SKM-1 treated with dmso at 0.1 percent for 144 hours (cell line): ENCODE measurements at regions not wholly inside any gene's neighbourhood (a gene's known extent, or its start where the extent isn't known, plus 50 kb on each side); places are given as distances from the start of the nearest gene placed in this dataset.

Experiments
- DNase-seq: peaks from one replicate; lab custom pipeline; 2025; ENCODE audit not compliant: unreplicated experiment; lab: John Stamatoyannopoulos, UW

DNA sequence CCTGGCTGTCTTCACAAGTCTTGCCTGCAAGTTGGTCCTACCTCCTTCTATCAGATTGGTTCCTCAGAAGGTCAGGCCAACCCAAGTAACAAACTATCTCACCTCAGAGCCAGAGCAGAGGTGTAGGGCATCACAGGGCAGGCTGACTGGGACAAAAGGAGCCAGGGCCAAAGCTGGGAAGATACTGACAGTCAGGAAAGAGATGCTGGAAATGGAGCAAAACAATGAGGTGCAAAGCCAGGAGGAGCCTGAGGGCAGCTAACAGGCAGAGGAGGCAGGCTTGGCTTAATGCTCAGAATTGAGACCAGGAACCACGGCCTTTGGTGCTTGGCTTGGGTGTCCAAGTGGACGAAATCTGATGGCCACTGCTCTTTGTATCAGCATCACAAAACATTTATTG, 68.4 kb upstream of the PNMA1 start:
- no peak for DNase-seq

GRCh38 chr14:73780896-73781295, 66.7 kb upstream of the PNMA1 start:
- DNase-seq, result no peak

DNA sequence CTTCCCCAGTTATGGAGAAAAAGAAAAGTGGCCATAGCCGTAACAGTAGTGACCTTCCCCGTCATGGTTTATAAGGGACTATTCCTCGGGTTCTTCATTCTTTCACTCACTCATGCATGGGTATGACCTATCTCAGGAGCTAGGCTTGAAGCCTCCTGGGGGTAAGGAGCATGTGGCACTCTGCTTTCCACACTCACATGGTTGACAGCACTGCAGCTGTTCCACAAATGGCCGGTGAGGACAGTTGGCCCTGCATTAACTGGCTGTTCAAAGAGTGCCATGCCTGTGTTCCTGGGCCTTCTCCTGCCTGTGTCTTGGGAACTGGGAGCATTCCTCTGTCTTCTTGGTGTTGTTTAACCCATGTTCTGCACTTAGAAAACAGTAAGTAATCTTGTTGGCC, 66.2 kb upstream of the PNMA1 start:
- DNase-seq, result no peak

- DNase-seq, result no peak
Measured at GRCh38 chr14:73778736-73779135, 64.6 kb upstream of the PNMA1 start.

- DNase-seq, result no peak
Measured at GRCh38 chr14:73777420-73777819, 63.2 kb upstream of the PNMA1 start.

- no peak for DNase-seq
Measured at GRCh38 chr14:73776194-73776537, 62.0 kb upstream of the PNMA1 start.

DNA sequence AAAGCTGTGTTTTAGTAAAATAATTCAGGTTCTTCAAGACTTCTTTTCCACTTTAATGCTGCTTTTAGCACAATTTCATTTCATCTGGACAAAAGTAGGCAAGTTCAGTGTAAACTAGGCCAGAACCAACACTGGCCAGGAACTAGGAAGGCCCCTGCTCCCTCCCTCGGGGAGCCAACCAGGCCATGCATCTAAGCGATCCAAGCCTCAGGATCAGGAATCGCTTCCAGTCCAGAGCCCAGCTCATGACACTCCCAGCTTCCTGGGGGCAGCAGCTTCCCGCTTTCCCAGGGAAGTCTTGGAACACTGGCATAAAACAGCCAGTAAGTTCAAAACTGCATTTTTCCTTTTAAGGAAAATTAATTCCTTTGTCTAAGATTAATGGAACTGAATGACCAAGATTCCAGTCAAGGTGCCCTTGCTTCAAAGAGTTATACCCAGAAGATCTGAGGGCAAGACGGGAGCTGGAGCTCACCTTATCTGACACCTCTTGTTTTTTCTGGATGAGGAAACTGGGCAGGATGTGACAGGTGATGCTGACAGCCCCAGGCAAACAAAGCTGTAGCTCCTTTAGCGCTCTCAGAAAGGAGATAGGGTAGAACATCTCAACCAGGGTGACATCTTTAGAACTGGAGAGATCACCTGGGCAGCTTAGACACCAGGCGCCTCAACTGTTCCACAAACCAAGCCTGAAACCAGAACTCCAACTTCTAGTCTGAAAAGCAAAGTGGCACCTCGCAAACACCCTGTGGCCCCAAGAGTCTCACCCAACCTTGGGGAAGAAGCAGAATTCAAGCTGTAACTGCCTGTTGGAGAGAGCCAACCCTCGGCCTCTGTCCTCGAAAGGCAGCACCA, 61.4 kb upstream of the PNMA1 start:
- DNase-seq, result no peak

- DNase-seq, result no peak
Measured at GRCh38 chr14:73774671-73775070, 60.5 kb upstream of the PNMA1 start.

DNA sequence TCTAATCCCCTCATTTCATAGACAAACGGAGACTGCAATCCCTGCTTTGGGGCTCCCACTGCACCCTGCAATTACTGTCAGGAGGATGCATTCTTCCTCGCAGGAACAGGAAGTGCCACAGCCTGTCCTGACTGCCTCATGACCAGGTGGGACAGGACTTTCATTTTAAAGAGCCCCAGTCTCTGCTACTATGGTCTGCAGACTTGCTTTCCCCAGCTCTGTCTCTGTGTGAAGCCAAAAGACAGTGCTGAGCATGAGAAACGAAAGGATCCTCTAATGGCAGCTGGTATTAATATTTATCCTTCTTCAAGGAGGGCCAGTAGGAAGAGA, 60.0 kb upstream of the PNMA1 start:
- DNase-seq, result no peak

DNA sequence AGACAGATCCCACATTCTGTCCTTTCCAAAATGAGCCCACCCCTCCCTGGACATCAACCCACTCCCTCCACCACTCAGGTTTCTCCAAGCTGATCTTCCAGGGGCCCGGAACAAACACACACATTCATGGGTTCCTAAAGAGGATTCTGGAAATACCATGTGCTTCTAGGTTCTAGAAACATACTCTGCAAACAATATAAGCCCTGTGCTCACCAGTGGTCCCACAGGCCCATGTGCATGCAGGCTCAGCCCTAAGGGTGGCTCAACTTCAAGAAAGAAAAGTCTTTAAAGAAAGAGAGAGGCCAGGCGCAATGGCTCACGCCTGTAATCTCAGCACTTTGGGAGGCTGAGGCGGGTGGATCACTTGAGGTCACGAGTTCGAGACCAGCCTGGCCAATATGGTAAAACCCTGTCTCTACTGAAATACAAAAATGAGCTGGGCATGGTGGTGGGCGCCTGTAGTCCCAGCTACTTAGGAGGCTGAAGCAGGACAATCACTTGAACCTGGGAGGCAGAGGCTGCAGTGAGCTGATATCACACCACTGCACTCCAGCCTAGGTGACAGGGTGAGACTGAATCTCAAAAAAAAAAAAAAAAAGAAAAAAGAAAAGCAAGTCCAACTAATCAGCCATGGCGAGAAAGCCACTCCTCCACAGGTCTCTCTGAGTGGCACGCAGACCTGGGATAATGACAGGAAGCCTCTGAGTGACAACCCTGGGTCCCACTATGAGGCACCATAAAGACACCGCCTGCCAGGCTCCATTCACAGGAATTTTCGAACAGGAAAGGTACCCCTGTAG, 59.5 kb upstream of the PNMA1 start:
- no peak for DNase-seq

GRCh38 chr14:73771848-73772638, 57.9 kb upstream of the PNMA1 start:
- no peak for DNase-seq

DNA sequence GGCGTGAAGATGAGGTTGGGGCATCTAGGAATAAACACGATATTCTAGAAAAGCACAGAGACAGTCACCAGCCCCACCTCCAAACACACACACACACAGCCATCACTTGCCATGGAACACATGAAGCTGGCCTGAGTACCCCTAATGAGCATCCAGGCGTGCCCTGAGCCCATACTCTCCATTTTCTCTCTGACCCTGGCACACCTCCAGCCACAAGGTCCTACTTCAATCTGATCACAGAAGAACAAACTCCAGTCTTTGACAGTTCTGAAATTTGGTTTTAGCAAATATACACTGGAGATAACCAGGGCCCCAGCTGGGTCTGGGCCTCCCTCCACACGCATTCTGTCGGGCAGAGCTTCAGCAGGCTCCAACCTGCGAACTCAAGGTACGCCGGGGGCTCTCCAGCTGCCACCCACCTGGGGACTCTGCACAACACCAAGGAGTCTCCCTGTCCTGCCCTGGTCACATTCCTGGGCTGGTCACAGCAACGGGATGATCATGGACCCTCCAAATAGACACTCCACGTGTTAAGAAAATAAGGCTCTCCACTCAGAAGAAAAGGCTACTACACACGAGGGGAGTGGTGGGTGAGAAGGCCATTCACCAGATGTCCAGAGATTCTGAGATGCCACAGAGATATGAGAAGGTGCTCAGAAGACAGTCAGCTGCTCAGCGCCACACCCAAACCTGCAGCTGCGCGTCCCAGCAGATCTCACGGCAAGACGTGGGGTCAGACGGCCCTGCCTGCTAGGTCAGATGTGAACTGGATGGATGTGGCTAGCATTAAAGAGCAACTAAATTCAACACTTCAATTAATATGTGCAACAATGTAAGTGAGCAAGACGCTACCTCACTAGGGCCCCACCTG, 57.0 kb upstream of the PNMA1 start:
- no peak for DNase-seq

GRCh38 chr14:73768107-73768506, 53.9 kb upstream of the PNMA1 start:
- DNase-seq, result no peak

DNA sequence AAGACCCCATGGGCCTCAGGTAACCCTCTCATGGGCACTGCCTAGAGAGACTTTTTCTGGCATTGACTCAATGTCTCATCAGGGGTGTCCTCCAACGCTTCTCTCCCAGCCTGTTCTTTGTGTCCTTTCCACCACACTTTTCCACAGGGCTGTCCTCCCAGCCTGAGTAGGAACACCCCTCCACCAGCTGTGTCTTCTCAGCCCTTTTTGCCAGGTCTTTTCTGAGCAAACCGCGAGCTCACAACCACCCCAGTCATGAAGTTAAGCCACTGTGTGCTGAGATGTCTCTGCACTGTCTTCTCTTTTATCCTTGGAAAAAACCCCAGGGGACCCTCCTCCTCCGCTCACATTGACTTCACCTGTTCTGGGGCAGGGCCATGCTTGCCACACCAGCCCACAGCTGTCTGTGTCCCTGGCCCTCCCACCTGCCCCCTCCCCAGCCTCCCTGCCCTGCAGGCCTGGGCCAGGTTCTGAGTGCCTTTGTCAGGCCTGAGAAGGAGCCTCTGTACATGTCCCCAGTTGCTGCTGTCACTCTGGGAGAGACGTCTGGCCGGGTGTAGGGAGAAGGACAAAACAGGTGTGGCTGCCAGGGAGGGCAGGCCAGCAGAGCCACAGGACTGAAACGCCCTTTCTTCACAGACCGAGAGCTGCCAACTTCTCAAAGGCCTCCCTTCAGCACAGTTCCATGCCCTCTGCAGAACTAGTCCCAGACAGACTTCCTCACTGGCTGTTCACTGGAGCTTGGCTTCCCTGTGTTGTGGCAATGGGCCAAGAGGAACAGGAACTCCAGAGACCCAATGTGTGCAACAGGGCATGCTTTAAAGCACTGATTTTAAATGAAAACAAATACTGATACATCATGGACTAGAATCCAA, 50.5 kb upstream of the PNMA1 start:
- DNase-seq, result peak; percentile 72
